HG03039 (cell line): ENCODE measurements at regions not wholly inside any gene's neighbourhood (a gene's known extent, or its start where the extent isn't known, plus 50 kb on each side); places are given as distances from the start of the nearest gene placed in this dataset.

ENCODE experiments used
- ATAC-seq: cut with Tn5 transposase; IDR thresholded peaks from one replicate; pipeline ENCODE4 v1.9.1; 2021; ENCODE audit warnings: mild to moderate bottlenecking, moderate library complexity; ENCODE audit not compliant: unreplicated experiment

DNA sequence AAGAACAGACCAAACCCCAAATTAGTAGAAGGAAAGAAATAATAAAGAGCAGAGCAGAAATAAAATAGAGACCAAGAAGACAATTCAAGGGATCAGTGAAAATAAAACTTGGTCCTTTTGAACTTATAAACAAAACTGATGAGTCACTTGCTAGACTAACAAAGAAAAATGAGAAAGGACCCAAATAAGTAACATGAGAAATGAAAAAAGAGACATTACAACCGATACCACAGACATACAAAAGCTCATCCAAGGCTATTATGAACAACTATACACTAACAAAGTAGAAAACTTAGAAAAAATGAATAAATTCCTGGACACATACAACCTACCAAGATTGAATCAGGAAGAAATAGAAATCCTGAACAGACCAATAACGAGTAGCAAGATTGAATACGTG, 414.5 kb downstream of the HTR7 start:
- no peak for ATAC-seq

DNA sequence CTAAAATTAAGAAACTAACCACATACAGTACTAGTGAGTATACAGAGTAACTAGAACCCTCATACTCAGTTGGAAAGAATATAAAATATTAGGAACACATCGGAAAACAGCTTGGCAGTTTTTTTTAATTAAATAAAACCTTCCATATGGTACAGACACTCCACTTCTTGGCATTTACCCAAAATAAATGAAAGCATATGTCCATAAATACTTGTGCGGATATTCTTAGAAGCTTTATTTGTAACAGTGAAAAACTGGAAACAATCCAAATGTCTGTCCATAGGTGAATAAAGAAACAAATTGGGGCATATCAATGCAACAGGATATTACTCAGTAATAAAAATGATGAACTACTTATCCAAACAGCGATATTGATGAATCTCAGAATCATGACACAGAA, 410.0 kb downstream of the HTR7 start:
- no peak for ATAC-seq

DNA sequence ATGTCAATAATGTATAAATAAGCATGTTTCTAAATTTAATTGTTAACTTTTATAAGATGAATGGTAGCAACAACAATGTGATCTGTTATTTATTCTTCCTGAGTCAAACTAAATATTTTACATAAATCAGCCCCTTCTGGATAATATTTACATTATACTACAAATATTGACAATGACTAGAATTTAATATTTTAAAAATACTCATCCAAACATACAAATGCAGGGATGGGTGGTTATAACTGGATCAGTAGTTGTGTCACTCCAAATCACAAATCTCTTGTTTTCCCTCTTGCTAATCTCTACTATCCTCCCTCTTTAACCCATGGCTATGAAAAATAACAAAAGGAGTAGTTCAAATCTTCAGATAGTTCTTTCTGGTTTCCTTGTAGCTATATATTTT, 407.0 kb downstream of the HTR7 start:
- no peak for ATAC-seq

DNA sequence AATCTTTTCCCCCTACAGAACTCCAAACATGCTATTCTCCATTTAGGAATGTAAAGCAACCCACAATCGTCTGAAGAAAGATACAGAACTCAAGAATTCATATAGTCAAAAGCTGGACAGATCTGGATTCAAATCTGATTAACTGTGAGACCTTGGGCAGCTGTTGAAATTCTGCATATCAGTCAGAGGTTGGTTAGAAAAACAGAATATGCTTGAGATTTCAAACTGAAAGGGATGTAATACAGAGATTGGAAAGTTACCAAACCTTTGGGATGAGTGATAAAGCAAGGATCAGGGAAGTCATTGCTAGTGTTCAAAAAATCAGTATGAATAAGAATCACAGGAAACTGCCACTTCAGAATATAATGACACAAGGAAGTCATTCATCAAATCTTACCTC, 406.6 kb downstream of the HTR7 start:
- ATAC-seq = no peak

DNA sequence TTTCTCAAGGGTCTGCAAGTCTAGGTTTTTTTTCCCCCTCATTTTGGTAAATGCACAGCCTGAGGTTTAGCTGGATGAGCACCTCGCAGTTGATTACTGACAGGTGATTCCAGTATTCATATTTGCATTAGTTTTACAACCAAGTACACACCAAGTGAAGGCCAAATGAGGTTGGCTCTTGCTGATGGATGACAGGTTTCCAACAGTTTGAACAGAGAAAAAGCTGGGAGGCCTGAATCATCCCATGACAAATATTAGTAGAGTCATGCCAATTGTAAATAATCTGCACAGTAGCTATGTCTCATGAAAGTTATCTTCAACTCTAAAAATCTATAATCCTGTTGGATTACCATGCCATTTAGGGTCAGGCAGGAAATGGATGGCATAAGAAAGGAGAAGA, 399.8 kb downstream of the HTR7 start:
- ATAC-seq = no peak

DNA sequence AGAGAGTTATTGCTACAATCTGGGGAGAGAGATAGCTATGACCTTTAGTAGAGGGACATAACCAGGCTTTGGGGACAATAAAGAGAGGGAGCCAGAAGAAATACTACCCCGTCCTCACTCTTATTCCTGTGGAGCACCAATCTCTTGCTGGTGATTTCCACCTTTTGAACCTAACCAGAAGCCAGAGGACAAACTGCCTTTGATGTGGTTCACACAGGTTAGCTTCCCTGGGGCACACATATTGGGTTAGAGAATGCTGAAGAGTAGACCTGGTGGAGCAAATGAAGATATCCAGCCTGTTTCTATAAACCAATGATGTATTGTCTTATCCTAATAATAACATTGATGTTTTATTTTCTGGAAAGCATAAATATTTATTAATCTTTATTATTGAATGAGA, 399.3 kb downstream of the HTR7 start:
- ATAC-seq = no peak

DNA sequence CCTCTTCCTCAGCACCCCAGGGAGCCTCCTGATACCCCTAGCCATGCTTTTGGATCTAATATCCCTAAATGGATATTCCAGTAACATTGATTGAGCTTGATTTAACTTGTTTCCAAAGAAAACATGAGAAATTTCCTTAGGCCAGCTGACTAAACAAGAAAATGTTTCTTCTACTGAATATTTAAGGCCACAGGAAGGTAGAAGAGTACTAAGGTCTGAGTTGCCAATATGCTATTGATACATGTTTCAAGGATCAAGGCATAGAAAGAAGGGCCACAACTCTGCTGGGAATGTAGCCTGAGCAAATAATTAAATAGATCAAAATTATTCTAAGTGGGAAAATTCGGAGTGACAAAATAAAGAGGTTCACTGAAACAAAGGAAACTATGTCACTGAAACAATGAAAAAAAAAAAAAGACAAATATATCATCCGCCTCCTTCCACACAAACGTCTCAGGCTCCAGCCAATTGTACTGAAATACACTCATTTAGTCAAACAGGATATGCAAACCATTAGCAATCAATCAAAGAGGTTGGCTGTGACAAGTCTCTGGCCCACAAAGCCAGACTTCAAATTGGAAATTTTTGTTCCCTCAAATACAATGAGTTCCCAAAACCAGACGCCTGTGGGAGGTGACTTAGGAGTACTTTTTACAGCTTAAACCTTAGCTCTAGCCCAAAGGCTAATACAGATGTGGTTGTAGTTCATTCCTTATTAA, 396.2 kb downstream of the HTR7 start:
- ATAC-seq = no peak

DNA sequence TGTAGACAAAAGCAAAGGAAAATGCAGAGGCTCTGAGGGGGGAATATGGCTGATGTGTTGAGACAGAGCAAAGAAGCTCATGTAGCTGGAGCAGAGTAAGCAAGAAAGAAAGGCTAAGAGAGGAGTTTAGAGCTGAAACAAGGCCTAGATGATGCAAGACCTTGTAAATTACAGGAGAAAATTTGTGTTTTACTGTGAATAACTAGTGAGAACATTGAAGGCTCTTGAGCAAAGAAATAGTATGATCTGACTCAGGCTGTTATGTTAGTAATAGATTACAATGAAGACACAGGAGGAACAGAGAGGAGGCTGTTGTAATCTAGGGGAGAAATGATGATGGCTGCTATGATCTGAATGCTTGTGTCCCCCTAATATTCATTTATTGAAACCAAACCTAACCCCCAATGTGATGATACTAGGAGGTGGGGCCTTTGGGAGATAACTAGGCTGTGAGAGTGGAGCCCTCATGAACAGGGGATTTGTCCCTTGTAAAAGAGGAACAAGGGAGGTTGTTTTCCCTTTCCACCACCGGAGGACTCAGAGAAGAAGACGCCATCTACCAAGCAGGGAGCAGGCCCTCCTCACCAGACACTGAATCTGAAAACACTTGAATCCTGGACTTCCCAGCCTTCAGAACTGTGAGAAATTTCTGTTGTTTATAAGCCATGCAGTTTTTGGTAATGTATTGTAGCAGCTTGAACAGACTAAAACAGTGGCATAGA, 394.9 kb downstream of the HTR7 start:
- ATAC-seq = no peak

DNA sequence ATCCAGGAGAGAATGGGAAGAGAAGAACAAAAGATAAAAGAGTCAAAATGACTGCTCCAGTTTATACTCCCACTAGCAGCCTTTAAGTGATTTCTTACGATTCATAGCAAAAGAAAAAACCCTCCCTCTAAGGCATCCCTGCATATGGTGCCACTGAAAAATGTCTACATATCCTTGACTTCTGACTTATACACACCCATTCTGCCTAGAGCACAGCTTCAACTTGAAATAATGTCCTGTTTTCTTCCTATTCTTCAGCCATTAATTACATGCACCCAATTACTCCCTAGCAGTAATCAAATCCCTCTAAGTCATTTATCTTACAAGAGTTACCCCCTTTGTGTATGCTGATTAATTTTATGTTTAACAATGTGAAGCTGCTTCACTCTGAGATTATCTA, 393.5 kb downstream of the HTR7 start:
- ATAC-seq = no peak

DNA sequence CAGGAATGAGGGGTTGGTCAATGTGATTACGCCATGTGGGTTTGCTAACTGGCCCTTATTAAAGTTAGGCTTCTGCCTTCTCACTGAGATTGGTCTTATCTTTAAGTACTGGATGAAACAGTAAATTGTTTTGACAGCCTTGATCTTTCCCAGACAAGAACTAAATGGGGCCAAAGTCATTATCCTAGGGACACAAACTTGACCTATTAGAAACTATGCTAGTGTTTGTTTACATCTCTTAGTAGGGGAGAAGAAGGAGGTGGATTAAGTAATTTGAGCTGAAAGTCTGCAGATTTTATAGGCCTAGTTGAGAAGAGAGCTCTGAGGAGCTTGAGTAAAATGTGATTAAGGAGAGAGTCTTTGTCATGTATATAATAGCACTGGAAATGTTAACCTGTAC, 386.9 kb downstream of the HTR7 start:
- no peak for ATAC-seq

DNA sequence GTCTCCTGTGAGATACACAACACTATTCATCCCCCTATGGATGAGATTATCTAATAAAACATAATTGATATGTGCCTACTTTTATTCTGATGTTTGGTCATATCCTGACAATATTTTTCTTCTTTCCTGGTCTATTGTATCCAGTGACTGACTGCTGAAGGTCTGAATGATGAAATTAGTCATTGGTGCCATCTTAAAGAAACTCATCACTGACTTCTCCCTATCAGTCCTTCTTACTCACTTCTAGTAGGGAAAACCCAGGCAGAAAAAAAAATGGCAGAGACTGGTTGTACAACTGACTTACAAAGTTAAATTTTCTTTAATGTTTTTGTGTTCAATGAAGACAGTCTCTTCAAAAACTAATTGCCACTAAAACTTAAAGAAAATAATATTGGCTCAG, 377.4 kb downstream of the HTR7 start:
- no peak for ATAC-seq

DNA sequence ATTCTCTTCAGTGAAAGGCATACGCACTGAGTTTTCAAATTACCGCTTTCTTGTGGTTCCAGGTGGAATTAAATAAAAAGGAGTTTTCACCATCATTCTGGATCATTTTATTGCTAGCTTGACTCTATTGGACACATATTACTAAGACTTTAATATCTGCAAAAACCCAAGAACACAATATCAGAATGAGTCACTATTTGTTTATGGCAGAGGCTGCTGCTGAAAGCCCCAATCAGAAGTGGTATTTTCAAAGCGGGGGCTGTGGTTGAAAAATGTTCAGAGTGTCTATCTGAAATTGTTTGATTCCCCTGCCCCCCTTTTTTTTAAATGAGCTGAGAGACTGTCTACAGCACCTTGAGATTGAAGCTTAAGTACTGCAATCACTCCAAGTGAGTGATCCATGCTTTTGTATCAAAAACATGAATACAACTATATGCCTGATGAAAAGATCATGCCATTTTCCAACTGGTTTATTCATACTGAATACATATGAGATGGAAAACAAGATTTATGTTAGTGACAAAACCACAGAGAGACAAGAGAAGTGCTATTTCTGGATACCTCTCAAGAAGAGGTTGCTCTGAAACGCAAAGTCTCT, 376.4 kb downstream of the HTR7 start:
- ATAC-seq = no peak

DNA sequence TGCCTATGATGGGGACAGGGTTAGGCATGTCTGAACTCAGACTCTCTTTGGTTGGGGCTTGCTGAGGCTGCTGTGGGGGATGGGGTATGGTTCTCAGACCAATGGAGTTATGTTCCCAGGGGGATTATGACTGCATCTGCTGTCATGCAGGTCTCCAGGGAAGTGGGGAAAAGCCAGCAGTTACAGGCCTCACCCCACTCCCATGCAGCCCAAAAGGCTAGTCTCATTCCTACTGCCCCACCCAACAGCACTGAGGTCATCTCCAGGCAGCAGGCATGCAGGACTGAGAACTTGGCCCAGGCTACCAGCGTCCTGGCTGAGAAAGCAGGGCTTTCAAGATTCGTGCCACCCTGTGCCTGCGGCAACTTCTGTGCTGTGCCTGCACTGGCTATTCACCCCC, 373.3 kb downstream of the HTR7 start:
- ATAC-seq = no peak

DNA sequence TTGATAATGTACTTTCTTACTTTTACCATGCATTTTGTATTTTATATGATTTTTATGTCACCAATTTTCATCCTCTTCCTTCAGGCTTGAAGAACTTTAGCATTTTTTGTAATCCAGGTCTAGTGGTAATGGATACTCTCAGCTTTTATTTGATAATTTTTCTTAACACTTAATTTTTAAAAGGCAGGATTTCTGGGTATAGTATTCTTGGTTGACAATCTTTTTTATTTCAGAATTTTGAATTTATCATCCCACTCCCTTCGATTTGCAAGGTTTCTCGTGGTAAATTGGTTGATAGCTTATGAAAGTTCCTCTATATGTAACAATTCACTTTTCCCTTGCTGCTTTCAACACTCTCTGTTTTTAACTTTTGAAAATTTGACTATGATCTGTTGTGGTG, 363.7 kb downstream of the HTR7 start:
- ATAC-seq = no peak

DNA sequence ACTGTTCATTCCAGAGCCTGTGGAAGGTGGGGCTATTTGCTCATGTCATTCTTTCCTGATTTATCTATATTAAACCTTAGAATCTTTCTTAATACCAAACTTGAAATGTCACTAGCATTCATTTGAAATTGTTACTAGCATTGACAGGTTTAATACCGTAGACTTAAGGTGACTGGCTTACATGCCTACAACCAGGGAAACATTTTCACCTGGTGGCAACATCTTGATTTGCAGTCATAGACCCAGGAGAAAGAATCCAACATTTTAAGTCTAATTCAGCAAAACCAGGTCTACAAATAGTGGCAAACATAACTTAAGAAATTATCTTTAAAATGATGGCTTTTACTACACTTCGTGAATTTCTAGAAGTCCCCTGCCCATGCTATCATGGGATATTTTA, 353.7 kb downstream of the HTR7 start:
- no peak for ATAC-seq

DNA sequence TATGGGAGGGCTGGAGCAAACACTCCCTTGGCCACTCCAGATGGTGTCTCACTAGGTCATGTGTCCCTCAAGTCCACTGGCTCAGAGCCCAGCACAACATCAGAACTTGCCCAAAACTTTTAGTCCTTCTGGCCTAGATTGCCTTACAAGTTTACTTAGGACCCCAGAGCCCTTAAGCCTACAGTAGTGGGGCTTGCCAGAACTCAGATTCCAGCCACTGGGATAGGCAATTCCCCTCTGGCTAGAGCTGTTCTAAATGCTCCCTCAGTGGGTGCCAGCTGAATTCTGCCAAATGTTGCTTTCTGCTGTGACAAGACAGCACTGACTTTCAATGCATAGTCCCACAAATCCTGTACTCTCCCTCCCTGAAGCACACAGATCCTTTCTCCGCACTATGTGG, 331.1 kb downstream of the HTR7 start:
- no peak for ATAC-seq

DNA sequence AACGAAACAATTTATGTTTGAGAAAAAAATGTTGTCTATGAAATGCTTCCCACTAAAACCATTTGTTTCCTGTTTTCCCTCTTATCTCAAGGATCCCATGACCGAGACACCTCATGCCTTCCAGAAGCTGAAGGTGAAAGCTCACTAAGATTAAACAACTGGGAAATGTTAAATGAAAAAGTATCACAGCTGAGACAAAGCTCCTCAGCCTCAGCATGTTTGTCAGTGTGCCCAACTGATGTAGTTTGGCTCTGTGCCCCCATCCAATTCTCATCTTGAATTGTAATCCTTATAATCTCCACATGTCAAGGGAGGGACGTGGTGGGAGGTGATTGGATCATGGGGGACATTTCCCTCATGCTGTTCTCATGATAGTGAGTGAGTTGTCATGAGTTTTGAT, 327.3 kb downstream of the HTR7 start:
- no peak for ATAC-seq

DNA sequence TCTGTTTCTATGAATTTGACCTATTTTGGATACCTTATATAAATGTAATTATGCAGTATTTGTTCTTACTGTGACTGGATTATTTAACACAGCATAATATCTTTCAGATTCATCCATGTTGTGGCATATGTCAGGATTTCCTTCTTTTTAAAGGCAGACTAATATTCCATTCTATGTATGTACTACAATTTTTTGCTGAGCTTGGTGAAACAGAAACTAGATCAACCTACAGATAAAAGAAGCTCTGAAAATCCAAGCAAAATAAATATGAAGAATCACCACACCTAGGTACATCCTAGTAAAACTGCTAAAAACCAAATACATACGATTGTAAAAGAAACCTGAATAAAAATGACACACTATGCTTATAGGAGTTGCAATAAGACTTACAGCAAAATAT, 300.5 kb downstream of the HTR7 start:
- ATAC-seq = no peak

DNA sequence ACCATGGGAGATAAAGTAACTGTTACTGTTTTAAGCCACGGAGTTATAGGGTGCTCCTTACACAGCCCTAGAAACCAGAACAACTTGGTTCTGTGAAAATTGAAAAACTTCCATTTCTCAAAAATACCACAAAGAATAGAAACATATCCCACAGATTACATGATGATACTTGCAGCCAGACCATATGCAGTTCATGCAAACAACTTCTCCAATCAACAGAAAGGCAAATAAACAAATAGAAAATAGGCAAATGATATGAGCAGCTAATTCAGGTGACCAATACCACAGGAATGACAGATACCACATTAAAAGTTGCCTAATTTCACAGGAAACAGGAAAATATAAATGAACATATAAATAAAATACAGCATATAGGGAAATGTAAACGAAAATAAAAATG, 297.5 kb downstream of the HTR7 start:
- ATAC-seq = no peak

DNA sequence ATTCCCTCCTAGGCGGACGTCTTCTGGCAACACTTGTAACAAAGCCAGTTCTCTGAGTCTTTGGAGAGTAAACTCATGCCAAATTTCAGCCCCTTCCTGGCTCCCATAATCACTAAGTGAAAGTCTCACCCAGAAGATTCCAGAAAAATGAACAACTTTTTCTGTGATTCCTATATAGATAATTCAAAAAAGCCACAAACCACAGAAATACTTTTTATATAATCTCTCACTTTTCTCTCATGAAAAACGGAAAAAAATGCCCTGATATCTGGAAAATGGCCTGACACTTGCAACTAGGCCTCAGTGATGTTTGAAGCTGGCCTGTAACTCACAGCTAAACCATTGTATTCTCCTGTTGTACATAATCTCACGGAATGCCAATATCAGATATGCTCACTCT, 296.2 kb downstream of the HTR7 start:
- ATAC-seq = no peak

DNA sequence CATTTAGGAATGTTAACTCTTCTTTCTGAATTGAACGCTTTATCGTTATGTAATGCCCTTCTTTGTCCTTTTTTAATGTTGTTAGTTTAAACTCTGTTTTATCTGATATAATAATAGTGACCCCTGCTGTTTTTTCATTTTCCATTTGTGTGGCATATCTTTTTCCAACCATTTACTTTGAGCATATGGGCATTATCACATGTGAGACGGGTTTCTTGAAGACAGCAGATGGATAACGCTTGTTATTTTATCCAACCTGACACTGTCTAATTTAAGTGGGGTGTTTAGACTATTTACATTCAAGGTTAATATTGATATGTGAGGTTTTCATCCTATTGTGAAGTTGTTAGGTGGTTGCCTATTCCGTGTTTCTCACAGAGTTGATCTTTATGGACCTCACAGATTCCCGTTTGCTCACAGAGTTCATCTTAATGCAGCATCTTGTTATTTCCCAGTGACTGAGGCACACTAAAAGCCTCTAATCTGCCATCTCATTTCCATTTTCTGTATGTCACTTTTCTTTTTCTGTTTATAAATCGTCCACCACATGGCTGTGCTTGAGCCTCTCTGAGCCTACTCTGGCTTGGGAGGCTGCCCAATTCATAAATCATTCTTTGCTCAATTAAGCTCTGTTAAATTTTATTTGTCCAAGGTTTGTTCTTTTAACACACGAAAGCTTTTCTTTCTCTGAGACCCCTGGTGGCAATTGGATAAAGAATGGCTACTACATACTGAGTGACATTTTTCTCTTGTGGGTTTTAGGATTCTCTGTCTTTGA, 286.2 kb downstream of the HTR7 start:
- ATAC-seq = no peak

DNA sequence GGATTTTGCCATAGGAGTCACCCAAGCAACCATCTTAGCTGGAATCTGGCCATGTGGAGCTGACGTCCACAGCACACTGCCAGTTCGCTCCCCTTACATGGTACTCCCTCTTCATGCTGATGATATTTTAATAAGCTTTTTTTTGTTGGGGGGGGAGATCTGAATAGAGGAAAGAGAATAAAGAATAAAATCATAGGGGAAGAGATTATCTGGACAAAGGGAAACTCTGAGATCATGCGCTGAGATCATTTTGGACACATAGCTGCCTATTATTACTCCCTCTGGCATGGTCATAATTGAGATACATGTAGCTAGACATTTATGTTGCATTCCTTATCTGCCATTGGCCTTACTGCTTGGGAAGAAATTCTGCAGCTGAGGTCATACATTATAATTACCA, 282.7 kb downstream of the HTR7 start:
- ATAC-seq = no peak
